Keratinocyte (primary cell): ENCODE measurements at regions not wholly inside any gene's neighbourhood (a gene's known extent, or its start where the extent isn't known, plus 50 kb on each side); places are given as distances from the start of the nearest gene placed in this dataset.

ENCODE experiments used
- DNase-seq: peaks from one replicate; pipeline ENCODE4 v3.0.0-alpha.2; 2011; ENCODE audit warnings: low read depth, missing footprints, low spot score
- FAIRE-seq: peaks from 2 replicates; lab custom pipeline; 2011; peaks lifted over from hg19 to GRCh38; lab: Jason Lieb, UNC
- H2AFZ ChIP-seq: 2 replicates; pipeline ENCODE4 v1.6.0; 2012; ENCODE audit warnings: low read length, control low read depth, inconsistent platforms; ENCODE audit not compliant: control insufficient read depth
- H3K27ac ChIP-seq: 2 replicates; pipeline ENCODE4 v1.5.1; 2011; ENCODE audit warnings: low read length; ENCODE audit not compliant: control insufficient read depth, insufficient read depth
- H3K27me3 ChIP-seq: 3 replicates; pipeline ENCODE4 v1.6.0; 2011; ENCODE audit warnings: low read length; ENCODE audit not compliant: control insufficient read depth, insufficient read depth; ENCODE audit errors: extremely low read depth
- H3K36me3 ChIP-seq, 2 experiments: 2 replicates in 1 of 2; 3 replicates in 1 of 2; pipeline ENCODE4 v1.5.1; 2011; ENCODE audit warnings: low read length in 2 of 2, mild to moderate bottlenecking in 1 of 2; ENCODE audit not compliant: control insufficient read depth in 2 of 2, insufficient read depth in 2 of 2; ENCODE audit errors: extremely low read depth in 1 of 2
- H3K4me1 ChIP-seq: 3 replicates; pipeline ENCODE4 v1.5.1; 2011; ENCODE audit warnings: low read length; ENCODE audit not compliant: control insufficient read depth, insufficient read depth; ENCODE audit errors: extremely low read depth
- H3K4me2 ChIP-seq: 3 replicates; pipeline ENCODE4 v1.6.0; 2011; ENCODE audit warnings: low read depth, low read length; ENCODE audit not compliant: control insufficient read depth, insufficient read depth; ENCODE audit errors: extremely low read depth
- H3K4me3 ChIP-seq, 3 experiments: fragments of 200-600 bp in 1 of 3; sonication (generic) in 1 of 3; 2 replicates in 2 of 3; 3 replicates in 1 of 3; pipeline ENCODE4 v1.5.1; 2011 to 2016; ENCODE audit warnings: low read length in 3 of 3, mild to moderate bottlenecking in 3 of 3, control low read depth in 2 of 3, inconsistent platforms in 1 of 3, low read depth in 1 of 3, mixed read lengths in 1 of 3, mixed run types in 1 of 3, moderate library complexity in 1 of 3; ENCODE audit not compliant: control insufficient read depth in 2 of 3, insufficient read depth in 2 of 3; ENCODE audit errors: extremely low read depth in 1 of 3
- H3K79me2 ChIP-seq: 2 replicates; pipeline ENCODE4 v1.6.0; 2012; ENCODE audit warnings: low read length; ENCODE audit not compliant: control insufficient read depth, insufficient read depth
- H3K9ac ChIP-seq: 3 replicates; pipeline ENCODE4 v1.6.0; 2011; ENCODE audit warnings: low read length; ENCODE audit not compliant: control insufficient read depth, insufficient read depth; ENCODE audit errors: extremely low read depth
- H3K9me1 ChIP-seq: 3 replicates; pipeline ENCODE4 v1.6.0; 2011; ENCODE audit warnings: low read length; ENCODE audit not compliant: control insufficient read depth, insufficient read depth; ENCODE audit errors: extremely low read depth
- H3K9me3 ChIP-seq: 2 replicates; pipeline ENCODE4 v1.5.1; 2012; ENCODE audit warnings: low read depth, low read length; ENCODE audit not compliant: control insufficient read depth
- H4K20me1 ChIP-seq: 3 replicates; pipeline ENCODE4 v1.6.0; 2011; ENCODE audit warnings: low read length; ENCODE audit not compliant: control insufficient read depth, insufficient read depth; ENCODE audit errors: extremely low read depth
- CTCF ChIP-seq, 3 experiments: IDR thresholded peaks in 1 of 3; conservative IDR thresholded peaks in 1 of 3; optimal IDR thresholded peaks in 1 of 3; 2 replicates in 2 of 3; 3 replicates in 1 of 3; pipeline versions ENCODE3 to v1.5.1; 2011; ENCODE audit warnings: low read length in 3 of 3, mild to moderate bottlenecking in 3 of 3, moderate library complexity in 2 of 3, control low read depth in 1 of 3, inconsistent platforms in 1 of 3; ENCODE audit not compliant: insufficient read depth in 2 of 3; ENCODE audit errors: extremely low read depth in 1 of 3
- EZH2 ChIP-seq: IDR thresholded peaks from one replicate; pipeline ENCODE4 v1.6.1; 2012; ENCODE audit warnings: inconsistent platforms, mild to moderate bottlenecking, low read length, moderate library complexity
- dilution Hi-C: fragments of 300-500 bp; cut with MboI; formaldehyde crosslinking; loops from one replicate; pipeline ENCODE4 v1.7.0; 2020; ENCODE audit warnings: low sequenced_read_pairs; ENCODE audit not compliant: extremely low pct_ligation_motif_present

GRCh38 chr13:26831336-26831908 is 70.8 kb upstream of the GPR12 start:
- no peak overlapping the region for H3K4me2 ChIP-seq
- H3K27ac ChIP-seq: no peak overlapping the region
- no peak overlapping the region for H2AFZ ChIP-seq
- H3K79me2 ChIP-seq: no peaks in the 10 kb centered on the region
- H3K4me1 ChIP-seq: no peaks in the 10 kb centered on the region
- no peak overlapping the region for H3K9ac ChIP-seq
- no peak for FAIRE-seq
- dilution Hi-C loops: no loop called here
- no peaks in the 10 kb centered on the region for H4K20me1 ChIP-seq
- no peaks in the 10 kb centered on the region for H3K36me3 ChIP-seq
- H3K4me3 ChIP-seq: no peak overlapping the region
- no peaks in the 10 kb centered on the region for H3K27me3 ChIP-seq
- TF ChIP-seq EZH2 (no peak), CTCF (optimal IDR thresholded peaks at IDR 0.05 in 1 of 3, IDR thresholded peaks at IDR 0.05 in 1 of 3, conservative IDR thresholded peaks at IDR 0.05 in 1 of 3; ENCODE audit: extremely low read depth in 1 of 3, insufficient read depth in 2 of 3, low read length in 3 of 3) (no peak)
- H3K9me3 ChIP-seq: no peaks in the 10 kb centered on the region
- DNase-seq: no peak
- H3K9me1 ChIP-seq: no peaks in the 10 kb centered on the region

GRCh38 chr13:26829716-26830115 is 69.1 kb upstream of the GPR12 start:
- no peaks in the 10 kb centered on the region for H3K27me3 ChIP-seq
- H2AFZ ChIP-seq: no peak overlapping the region
- FAIRE-seq (no peak), DNase-seq (no peak)
- TF ChIP-seq CTCF (optimal IDR thresholded peaks at IDR 0.05 in 1 of 3, IDR thresholded peaks at IDR 0.05 in 1 of 3, conservative IDR thresholded peaks at IDR 0.05 in 1 of 3; ENCODE audit: extremely low read depth in 1 of 3, insufficient read depth in 2 of 3, low read length in 3 of 3) (no peak), EZH2 (no peak)
- dilution Hi-C loops: no loop called here
- H3K9me3 ChIP-seq: no peaks in the 10 kb centered on the region
- H3K79me2 ChIP-seq: no peaks in the 10 kb centered on the region
- no peak overlapping the region for H3K27ac ChIP-seq
- no peak overlapping the region for H3K4me2 ChIP-seq
- no peaks in the 10 kb centered on the region for H3K4me1 ChIP-seq
- no peak overlapping the region for H3K4me3 ChIP-seq
- H3K9me1 ChIP-seq: no peaks in the 10 kb centered on the region
- H3K9ac ChIP-seq: no peak overlapping the region
- H3K36me3 ChIP-seq: no peaks in the 10 kb centered on the region
- H4K20me1 ChIP-seq: no peaks in the 10 kb centered on the region
